IMR-90 (cell line): ENCODE measurements at regions not wholly inside any gene's neighbourhood (a gene's known extent, or its start where the extent isn't known, plus 50 kb on each side); places are given as distances from the start of the nearest gene placed in this dataset.

Source experiments
- BHLHE40 ChIP-seq: fragments of 150-350 bp; IDR thresholded peaks from 2 replicates; pipeline ENCODE4 v1.6.1; 2016; ENCODE audit warnings: mild to moderate bottlenecking, low read depth, low read length
- CEBPB ChIP-seq: IDR thresholded peaks from 2 replicates; pipeline ENCODE4 v1.6.1; 2012; ENCODE audit warnings: low read depth, low read length, improper control_type of control experiment
- FOS ChIP-seq: fragments of 150-350 bp; IDR thresholded peaks from 2 replicates; pipeline ENCODE4 v1.6.1; 2016; ENCODE audit warnings: low read depth, low read length
- MAZ ChIP-seq: IDR thresholded peaks from 2 replicates; pipeline ENCODE4 v1.6.1; 2012; ENCODE audit warnings: low read depth, mild to moderate bottlenecking, low read length, improper control_type of control experiment, moderate library complexity, borderline replicate concordance
- MXI1 ChIP-seq: IDR thresholded peaks from 2 replicates; pipeline ENCODE4 v1.6.1; 2012; ENCODE audit warnings: low read depth, mild to moderate bottlenecking, low read length, moderate library complexity, borderline replicate concordance
- POLR2A ChIP-seq: IDR thresholded peaks from 2 replicates; pipeline ENCODE4 v1.6.1; 2012; ENCODE audit warnings: mild to moderate bottlenecking, low read depth, low read length
- RAD21 ChIP-seq: IDR thresholded peaks from 2 replicates; pipeline ENCODE4 v1.6.1; 2012; ENCODE audit warnings: low read length, improper control_type of control experiment
- RCOR1 ChIP-seq: IDR thresholded peaks from 2 replicates; pipeline ENCODE4 v1.6.1; 2012; ENCODE audit warnings: mild to moderate bottlenecking, low read length, improper control_type of control experiment; ENCODE audit not compliant: insufficient replicate concordance
- USF2 ChIP-seq: fragments of 150-350 bp; IDR thresholded peaks from 2 replicates; pipeline ENCODE4 v1.6.1; 2017; ENCODE audit warnings: mild to moderate bottlenecking, antibody characterized with exemption, low read length, low read depth
- TF ChIP-seq, protein P1 (sequence below): conservative IDR thresholded peaks from 2 replicates; pipeline ENCODE4 v1.5.1; 2012; ENCODE audit warnings: mild to moderate bottlenecking, low read depth, low read length, improper control_type of control experiment

DNA sequence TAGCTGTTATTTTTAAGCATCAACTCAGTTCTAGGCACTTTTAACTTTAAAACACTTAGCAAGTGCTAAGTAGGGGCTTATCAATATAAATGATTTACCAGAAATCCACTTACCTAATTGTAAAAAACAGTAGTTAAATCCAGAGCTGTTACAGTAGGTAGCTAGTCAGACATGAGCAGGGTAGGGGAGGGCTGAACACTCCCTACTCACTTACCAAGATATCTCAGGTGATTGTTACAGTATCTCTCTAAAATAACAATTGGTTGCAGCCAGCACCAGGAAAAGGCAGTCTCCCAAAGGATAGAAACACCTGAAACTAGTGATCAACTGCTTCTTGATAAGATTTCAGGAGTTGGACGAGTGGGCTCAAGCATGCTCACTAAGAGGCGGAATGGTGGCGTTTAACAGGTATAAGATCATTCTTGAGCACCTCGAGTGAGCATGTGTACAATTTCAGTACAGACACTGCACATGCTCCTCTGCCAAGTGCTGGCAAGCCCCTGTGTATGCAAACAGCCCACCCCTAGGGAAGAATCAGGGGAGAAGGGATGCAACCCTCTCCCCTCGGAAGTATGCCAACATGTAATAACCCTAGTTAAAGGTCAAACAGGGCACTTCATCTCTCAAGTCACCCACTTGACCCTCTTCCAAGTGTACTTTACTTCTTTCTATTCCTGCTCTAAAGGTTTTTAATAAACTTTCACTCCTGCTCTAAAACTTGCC, 1113.6 kb upstream of the SEL1L start:
- TF ChIP-seq, protein P1, sequence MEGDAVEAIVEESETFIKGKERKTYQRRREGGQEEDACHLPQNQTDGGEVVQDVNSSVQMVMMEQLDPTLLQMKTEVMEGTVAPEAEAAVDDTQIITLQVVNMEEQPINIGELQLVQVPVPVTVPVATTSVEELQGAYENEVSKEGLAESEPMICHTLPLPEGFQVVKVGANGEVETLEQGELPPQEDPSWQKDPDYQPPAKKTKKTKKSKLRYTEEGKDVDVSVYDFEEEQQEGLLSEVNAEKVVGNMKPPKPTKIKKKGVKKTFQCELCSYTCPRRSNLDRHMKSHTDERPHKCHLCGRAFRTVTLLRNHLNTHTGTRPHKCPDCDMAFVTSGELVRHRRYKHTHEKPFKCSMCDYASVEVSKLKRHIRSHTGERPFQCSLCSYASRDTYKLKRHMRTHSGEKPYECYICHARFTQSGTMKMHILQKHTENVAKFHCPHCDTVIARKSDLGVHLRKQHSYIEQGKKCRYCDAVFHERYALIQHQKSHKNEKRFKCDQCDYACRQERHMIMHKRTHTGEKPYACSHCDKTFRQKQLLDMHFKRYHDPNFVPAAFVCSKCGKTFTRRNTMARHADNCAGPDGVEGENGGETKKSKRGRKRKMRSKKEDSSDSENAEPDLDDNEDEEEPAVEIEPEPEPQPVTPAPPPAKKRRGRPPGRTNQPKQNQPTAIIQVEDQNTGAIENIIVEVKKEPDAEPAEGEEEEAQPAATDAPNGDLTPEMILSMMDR, result no peak
- TF ChIP-seq CEBPB, result no peak
- TF ChIP-seq RAD21, result no peak
- no peak for TF ChIP-seq POLR2A
- TF ChIP-seq USF2, result no peak
- TF ChIP-seq FOS, result no peak
- no peak for TF ChIP-seq MAZ
- TF ChIP-seq MXI1, result no peak
- TF ChIP-seq BHLHE40, result no peak
- TF ChIP-seq RCOR1, result no peak
